B cell (primary cell): ENCODE measurements at regions not wholly inside any gene's neighbourhood (a gene's known extent, or its start where the extent isn't known, plus 50 kb on each side); places are given as distances from the start of the nearest gene placed in this dataset.

Experiments
- ATAC-seq: fragments of 200-7000 bp; cut with Tn5 transposase; one replicate; pipeline ENCODE4 v1.10.0; 2021; ENCODE audit warnings: low read depth, mild to moderate bottlenecking, moderate number of reproducible peaks, moderate library complexity
- CTCF ChIA-PET: fragments of 350-600 bp; sonication (Branson Sonifier 250); formaldehyde crosslinking; loops from one replicate; lab custom pipeline; 2021; ENCODE audit warnings: antibody characterized with exemption, inconsistent platforms; lab: Charles Lee
- POLR2A ChIA-PET: fragments of 350-600 bp; sonication (Branson Sonifier 250); formaldehyde crosslinking; loops from one replicate; lab custom pipeline; 2021; ENCODE audit warnings: antibody characterized with exemption; lab: Charles Lee
- DNase-seq: peaks from one replicate; pipeline ENCODE4 v3.0.0; 2013
- H2AFZ ChIP-seq: 2 replicates; pipeline ENCODE4 v1.6.1; 2012; ENCODE audit warnings: mild to moderate bottlenecking, low read depth, low read length; ENCODE audit not compliant: insufficient read depth, poor library complexity, severe bottlenecking
- H3K27ac ChIP-seq, 2 donors: 1 replicate in 1 of 2; 2 replicates in 1 of 2; pipeline ENCODE4 v1.5.1; 2012 to 2013; ENCODE audit warnings: low read length in 2 of 2, mild to moderate bottlenecking in 2 of 2, moderate library complexity in 1 of 2
- H3K27me3 ChIP-seq, 4 experiments: fragments of 200-600 bp in 1 of 4; sonication (generic) in 1 of 4; replicated peaks in 1 of 4; 1 replicate in 2 of 4; 2 replicates in 2 of 4; pipeline versions ENCODE4 v1.6.1 to v1.7.0; 2013 to 2016; ENCODE audit warnings: low read length in 3 of 4, mild to moderate bottlenecking in 2 of 4, mixed read lengths in 1 of 4, moderate library complexity in 1 of 4; ENCODE audit not compliant: insufficient read depth in 4 of 4, control insufficient read depth in 3 of 4; ENCODE audit errors: control extremely low read depth in 1 of 4
- H3K36me3 ChIP-seq, 2 experiments: replicated peaks in 1 of 2; 1 replicate in 1 of 2; 2 replicates in 1 of 2; pipeline versions ENCODE4 v1.6.1 to v1.7.1; 2013; ENCODE audit warnings: low read length in 1 of 2; ENCODE audit not compliant: insufficient read depth in 2 of 2, control insufficient read depth in 1 of 2; ENCODE audit errors: control extremely low read depth in 1 of 2, extremely low read depth in 1 of 2
- H3K4me1 ChIP-seq, 2 donors: fragments of 200-600 bp in 1 of 2; sonication (generic) in 1 of 2; 1 replicate in 1 of 2; 2 replicates in 1 of 2; pipeline versions ENCODE4 v1.5.1 to v1.6.1; 2013 to 2017; ENCODE audit warnings: low read length in 2 of 2; ENCODE audit not compliant: control insufficient read depth in 2 of 2, insufficient read depth in 2 of 2
- H3K4me2 ChIP-seq: replicated peaks from 2 replicates; pipeline ENCODE3; 2012; ENCODE audit warnings: mild to moderate bottlenecking, low read depth, low read length; ENCODE audit not compliant: poor library complexity, severe bottlenecking
- H3K4me3 ChIP-seq, 5 experiments: fragments of 200-600 bp in 1 of 5; sonication (generic) in 1 of 5; 1 replicate in 3 of 5; 2 replicates in 2 of 5; pipeline versions ENCODE4 v1.5.1 to v1.7.0; 2011 to 2016; ENCODE audit warnings: low read length in 4 of 5, mild to moderate bottlenecking in 4 of 5, low read depth in 2 of 5, control low read depth in 1 of 5, moderate library complexity in 1 of 5; ENCODE audit not compliant: insufficient read depth in 1 of 5; ENCODE audit errors: control extremely low read depth in 1 of 5, extremely low read depth in 1 of 5
- H3K79me2 ChIP-seq: fragments of 200-600 bp; sonication (generic); one replicate; pipeline ENCODE4 v1.6.0; 2016; ENCODE audit warnings: low read length; ENCODE audit not compliant: control insufficient read depth, insufficient read depth
- H3K9ac ChIP-seq: fragments of 200-600 bp; sonication (generic); 2 replicates; pipeline ENCODE4 v1.6.1; 2017; ENCODE audit warnings: mild to moderate bottlenecking, low read length, moderate library complexity
- H3K9me3 ChIP-seq, 3 donors: one replicate each; pipeline versions ENCODE4 v1.6.1 to v1.7.1; 2013; ENCODE audit warnings: low read length in 2 of 3; ENCODE audit not compliant: control insufficient read depth in 2 of 3, insufficient read depth in 1 of 3; ENCODE audit errors: control extremely low read depth in 1 of 3
- H4K20me1 ChIP-seq: 2 replicates; pipeline ENCODE4 v1.6.0; 2012; ENCODE audit warnings: mild to moderate bottlenecking, low read length; ENCODE audit not compliant: insufficient read depth, control insufficient read depth, poor library complexity, severe bottlenecking
- H3K27ac Mint-ChIP-seq: one replicate; pipeline ENCODE4 v1.8.0; 2021; ENCODE audit warnings: mixed read lengths
- H3K27me3 Mint-ChIP-seq: one replicate; pipeline ENCODE4 v1.8.0; 2021; ENCODE audit warnings: mixed read lengths
- H3K4me1 Mint-ChIP-seq: one replicate; pipeline ENCODE4 v1.8.0; 2021; ENCODE audit warnings: mixed read lengths
- H3K4me3 Mint-ChIP-seq: one replicate; pipeline ENCODE4 v1.8.0; 2021; ENCODE audit warnings: mixed read lengths
- H3K9me3 Mint-ChIP-seq: one replicate; pipeline ENCODE4 v1.8.0; 2022; ENCODE audit warnings: mixed read lengths; ENCODE audit not compliant: insufficient read depth
- EZH2 ChIP-seq: IDR thresholded peaks from 2 replicates; pipeline ENCODE4 v1.6.1; 2012; ENCODE audit warnings: borderline replicate concordance, low read depth, mild to moderate bottlenecking, moderate library complexity, low read length; ENCODE audit not compliant: insufficient read depth, poor library complexity, severe bottlenecking
- WGBS: methylation state at CpG from one replicate; pipeline ENCODE4 v1.1.5; 2013; ENCODE audit warnings: missing lambda C conversion rate; ENCODE audit not compliant: insufficient coverage; 5-methylcytosine and 5-hydroxymethylcytosine counted together
- intact Hi-C: fragments of 100-400 bp; cut with micrococcal nuclease; formaldehyde crosslinking; loops from one replicate; pipeline ENCODE4 v1.10.0; 2022
- TF ChIP-seq, protein P1 (sequence below): fragments of 200-600 bp; IDR thresholded peaks from one replicate; pipeline ENCODE4 v1.8.0; 2022; ENCODE audit warnings: antibody characterized with exemption, mild to moderate bottlenecking

- ATAC-seq: no peak
- Histone ChIP-seq H3K4me2 (no peak overlapping the region), H2AFZ (no peak overlapping the region), H3K27me3 (peaks cover 0 to 8% (median 0%) of the 10 kb centered on the region in 4 experiments), H3K9me3 (peaks cover 0 to 3% (median 0%) of the 10 kb centered on the region in 3 donors), H4K20me1 (no peaks in the 10 kb centered on the region), H3K79me2 (no peaks in the 10 kb centered on the region), H3K4me3 (no peak overlapping the region), H3K36me3 (no peaks in the 10 kb centered on the region), H3K9ac (no peak overlapping the region), H3K27ac (no peak overlapping the region), H3K4me1 (no peaks in the 10 kb centered on the region)
- Mint-ChIP-seq H3K4me3 (no peak overlapping the region), H3K27me3 (peaks cover 34% of the 10 kb centered on the region), H3K4me1 (no peaks in the 10 kb centered on the region), H3K27ac (no peak overlapping the region), H3K9me3 (no peaks in the 10 kb centered on the region)
- ChIA-PET POLR2A (no interaction called here), CTCF (no interaction called here)
- TF ChIP-seq EZH2: no peak
- TF ChIP-seq, protein P1, sequence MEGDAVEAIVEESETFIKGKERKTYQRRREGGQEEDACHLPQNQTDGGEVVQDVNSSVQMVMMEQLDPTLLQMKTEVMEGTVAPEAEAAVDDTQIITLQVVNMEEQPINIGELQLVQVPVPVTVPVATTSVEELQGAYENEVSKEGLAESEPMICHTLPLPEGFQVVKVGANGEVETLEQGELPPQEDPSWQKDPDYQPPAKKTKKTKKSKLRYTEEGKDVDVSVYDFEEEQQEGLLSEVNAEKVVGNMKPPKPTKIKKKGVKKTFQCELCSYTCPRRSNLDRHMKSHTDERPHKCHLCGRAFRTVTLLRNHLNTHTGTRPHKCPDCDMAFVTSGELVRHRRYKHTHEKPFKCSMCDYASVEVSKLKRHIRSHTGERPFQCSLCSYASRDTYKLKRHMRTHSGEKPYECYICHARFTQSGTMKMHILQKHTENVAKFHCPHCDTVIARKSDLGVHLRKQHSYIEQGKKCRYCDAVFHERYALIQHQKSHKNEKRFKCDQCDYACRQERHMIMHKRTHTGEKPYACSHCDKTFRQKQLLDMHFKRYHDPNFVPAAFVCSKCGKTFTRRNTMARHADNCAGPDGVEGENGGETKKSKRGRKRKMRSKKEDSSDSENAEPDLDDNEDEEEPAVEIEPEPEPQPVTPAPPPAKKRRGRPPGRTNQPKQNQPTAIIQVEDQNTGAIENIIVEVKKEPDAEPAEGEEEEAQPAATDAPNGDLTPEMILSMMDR: no peak
- intact Hi-C loops: no loop called here
- 90% methylated on average over 4 of the region's 4 CpGs for WGBS
- DNase-seq: no peak
Observed at GRCh38 chr1:181387702-181388101, 95.6 kb upstream of the CACNA1E start.

DNA sequence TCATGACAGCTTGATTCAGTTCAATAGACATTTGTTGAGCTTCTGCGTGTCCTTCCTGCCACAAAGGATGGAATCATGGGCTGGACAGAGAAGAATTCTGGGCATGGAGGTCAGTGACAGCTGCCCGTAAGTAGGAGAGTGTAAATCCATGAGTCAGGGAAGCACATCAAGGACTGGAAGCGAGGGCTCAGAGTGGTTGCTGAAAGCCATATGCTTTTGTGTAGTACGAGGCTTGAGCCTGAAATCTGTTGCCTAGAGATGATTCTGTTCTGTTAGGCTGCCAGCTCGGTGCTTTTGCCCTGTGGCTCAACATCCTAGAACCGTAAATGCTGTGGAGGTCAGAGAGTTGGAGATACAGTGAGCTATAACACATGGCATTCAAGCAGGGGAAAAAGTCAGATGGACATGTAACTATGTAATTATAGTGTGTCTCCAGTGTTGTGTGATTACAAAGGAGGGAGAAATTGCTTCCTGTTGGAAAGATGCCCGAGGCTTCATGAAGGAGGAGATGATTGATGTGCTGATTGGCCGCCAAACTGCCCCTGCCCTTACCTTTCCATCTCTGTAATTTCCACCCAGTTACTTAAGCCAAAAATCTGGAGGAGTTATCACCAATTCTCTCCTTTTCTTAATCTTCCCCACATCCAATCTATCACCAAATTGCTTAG lies 92.8 kb upstream of the CACNA1E start:
- H3K27ac Mint-ChIP-seq: no peak overlapping the region
- CTCF ChIA-PET: no interaction called here
- intact Hi-C loops: no loop called here

More for the DNA sequence above, 92.8 kb upstream of the CACNA1E start:
- Histone ChIP-seq H3K4me2 (no peak overlapping the region), H3K79me2 (no peaks in the 10 kb centered on the region), H3K4me1 (no peaks in the 10 kb centered on the region), H3K9ac (no peak overlapping the region), H2AFZ (no peak overlapping the region), H3K9me3 (peaks cover 0 to 3% (median 0%) of the 10 kb centered on the region in 3 donors), H3K4me3 (no peak overlapping the region), H3K36me3 (no peaks in the 10 kb centered on the region), H3K27me3 (peaks cover 0 to 8% (median 0%) of the 10 kb centered on the region in 4 experiments), H3K27ac (no peak overlapping the region), H4K20me1 (no peaks in the 10 kb centered on the region)
- 82% methylated on average over 5 of the region's 8 CpGs for WGBS
- Mint-ChIP-seq H3K4me3 (no peak overlapping the region), H3K27me3 (peaks cover 31% of the 10 kb centered on the region), H3K9me3 (no peaks in the 10 kb centered on the region), H3K4me1 (no peaks in the 10 kb centered on the region)
- TF ChIP-seq EZH2: no peak
- TF ChIP-seq, protein P1: no peak
- ATAC-seq: no peak
- POLR2A ChIA-PET: no interaction called here
- DNase-seq: no peak
